Chondrocyte (in vitro differentiated cells): ENCODE measurements at regions not wholly inside any gene's neighbourhood (a gene's known extent, or its start where the extent isn't known, plus 50 kb on each side); places are given as distances from the start of the nearest gene placed in this dataset.
"Not testable (repeated sequence)": the region's sequence is repeated elsewhere in the genome, so short reads cannot be mapped to it uniquely, and the experiment has no call there.

Experiments
- DNase-seq: peaks from one replicate; pipeline ENCODE4 v3.0.0; 2021; ENCODE audit warnings: mixed read lengths, low spot score
- H3K27ac Mint-ChIP-seq: one replicate; pipeline ENCODE4 v1.8.0; 2021; ENCODE audit warnings: mild to moderate bottlenecking, moderate library complexity, mixed read lengths; ENCODE audit not compliant: unreplicated experiment
- H3K27me3 Mint-ChIP-seq: 2 replicates; pipeline ENCODE4 v1.8.0; 2021; ENCODE audit warnings: low read depth, mixed read lengths
- H3K36me3 Mint-ChIP-seq: 2 replicates; pipeline ENCODE4 v1.8.0; 2021; ENCODE audit warnings: low read depth, mixed read lengths
- H3K4me1 Mint-ChIP-seq: 2 replicates; pipeline ENCODE4 v1.8.0; 2021; ENCODE audit warnings: low read depth, mild to moderate bottlenecking, mixed read lengths
- H3K4me3 Mint-ChIP-seq: one replicate; pipeline ENCODE4 v1.8.0; 2021; ENCODE audit warnings: mild to moderate bottlenecking, moderate library complexity, mixed read lengths; ENCODE audit not compliant: unreplicated experiment
- H3K9me3 Mint-ChIP-seq: 2 replicates; pipeline ENCODE4 v1.8.0; 2021; ENCODE audit warnings: low read depth, mixed read lengths
- CTCF ChIP-seq: fragments of 200-600 bp; sonication (generic); IDR thresholded peaks from 2 replicates; pipeline ENCODE4 v1.5.0; 2021; ENCODE audit warnings: antibody characterized with exemption, mild to moderate bottlenecking, moderate library complexity

- peaks cover 8% of the 10 kb centered on the region for H3K36me3 Mint-ChIP-seq
- no peaks in the 10 kb centered on the region for H3K9me3 Mint-ChIP-seq
- no peaks in the 10 kb centered on the region for H3K27me3 Mint-ChIP-seq
- no peak overlapping the region for H3K4me3 Mint-ChIP-seq
- TF ChIP-seq CTCF = no peak
- DNase-seq = peak; percentile 87
- H3K4me1 Mint-ChIP-seq = peaks cover 20% of the 10 kb centered on the region
- H3K27ac Mint-ChIP-seq = no peak overlapping the region
These were observed 178.4 kb downstream of the TBC1D2B start for GRCh38 chr15:77898811-77899730.

- peak; percentile 52 for DNase-seq
- no peaks in the 10 kb centered on the region for H3K9me3 Mint-ChIP-seq
- H3K27me3 Mint-ChIP-seq = no peaks in the 10 kb centered on the region
- no peak overlapping the region for H3K4me3 Mint-ChIP-seq
- H3K36me3 Mint-ChIP-seq = peaks cover 8% of the 10 kb centered on the region
- peaks cover 29% of the 10 kb centered on the region for H3K4me1 Mint-ChIP-seq
- TF ChIP-seq CTCF = no peak
- H3K27ac Mint-ChIP-seq = no peak overlapping the region
These were observed 179.6 kb downstream of the TBC1D2B start for GRCh38 chr15:77897896-77898406.

GRCh38 chr15:77897113-77897895 is 180.2 kb downstream of the TBC1D2B start:
- not testable (repeated sequence) for H3K36me3 Mint-ChIP-seq, H3K9me3 Mint-ChIP-seq, H3K4me3 Mint-ChIP-seq, H3K27me3 Mint-ChIP-seq, H3K27ac Mint-ChIP-seq
- peak; percentile 90 for DNase-seq
- H3K4me1 Mint-ChIP-seq = peaks cover 33% of the 10 kb centered on the region

GRCh38 chr15:77896147-77897112 is 181.1 kb downstream of the TBC1D2B start:
- H3K36me3 Mint-ChIP-seq, H3K27me3 Mint-ChIP-seq, H3K9me3 Mint-ChIP-seq, H3K4me3 Mint-ChIP-seq, H3K27ac Mint-ChIP-seq: not testable (repeated sequence)
- DNase-seq = peak; percentile 74
- peaks cover 41% of the 10 kb centered on the region for H3K4me1 Mint-ChIP-seq

GRCh38 chr15:77895742-77896141 is 181.8 kb downstream of the TBC1D2B start:
- no peak for TF ChIP-seq CTCF
- H3K4me3 Mint-ChIP-seq = no peak overlapping the region
- peaks cover 3% of the 10 kb centered on the region for H3K36me3 Mint-ChIP-seq
- H3K27ac Mint-ChIP-seq = no peak overlapping the region
- no peaks in the 10 kb centered on the region for H3K9me3 Mint-ChIP-seq
- DNase-seq = peak; percentile 18
- H3K4me1 Mint-ChIP-seq = peaks cover 48% of the 10 kb centered on the region
- H3K27me3 Mint-ChIP-seq = no peaks in the 10 kb centered on the region

- not testable (repeated sequence) for DNase-seq, H3K36me3 Mint-ChIP-seq, H3K9me3 Mint-ChIP-seq, H3K4me3 Mint-ChIP-seq, H3K27me3 Mint-ChIP-seq, H3K27ac Mint-ChIP-seq
- H3K4me1 Mint-ChIP-seq = peaks cover 49% of the 10 kb centered on the region
These were observed 182.4 kb downstream of the TBC1D2B start for GRCh38 chr15:77895145-77895544.

GRCh38 chr15:77893671-77894640 is 183.6 kb downstream of the TBC1D2B start:
- not testable (repeated sequence) for H3K36me3 Mint-ChIP-seq, H3K27me3 Mint-ChIP-seq, H3K4me3 Mint-ChIP-seq, H3K9me3 Mint-ChIP-seq
- peaks cover 60% of the 10 kb centered on the region for H3K4me1 Mint-ChIP-seq
- H3K27ac Mint-ChIP-seq = peak overlapping the region; percentile 65
- DNase-seq = peak; percentile 79

- not testable (repeated sequence) for H3K4me3 Mint-ChIP-seq, H3K9me3 Mint-ChIP-seq, H3K27ac Mint-ChIP-seq, H3K36me3 Mint-ChIP-seq, H3K27me3 Mint-ChIP-seq
- DNase-seq = peak; percentile 79
- H3K4me1 Mint-ChIP-seq = peaks cover 62% of the 10 kb centered on the region
These were observed 184.3 kb downstream of the TBC1D2B start for GRCh38 chr15:77893246-77893645.
